AG10803 (cell line): ENCODE measurements at regions not wholly inside any gene's neighbourhood (a gene's known extent, or its start where the extent isn't known, plus 50 kb on each side); places are given as distances from the start of the nearest gene placed in this dataset.

Source experiments
- DNase-seq: peaks from one replicate; pipeline ENCODE4 v3.0.0; 2010; ENCODE audit warnings: low read depth
- H3K4me3 ChIP-seq: 2 replicates; pipeline ENCODE4 v1.5.1; 2011; ENCODE audit warnings: mild to moderate bottlenecking, low read length, control low read depth
- CTCF ChIP-seq: conservative IDR thresholded peaks from 2 replicates; pipeline ENCODE4 v1.5.1; 2011; ENCODE audit warnings: mild to moderate bottlenecking, low read length, control low read depth, inconsistent platforms

- no peak for DNase-seq
- no peak for TF ChIP-seq CTCF
- H3K4me3 ChIP-seq = no peak overlapping the region
Observed at GRCh38 chr2:153068915-153069314, 350.5 kb downstream of the ARL6IP6 start.

- TF ChIP-seq CTCF = no peak
- no peak overlapping the region for H3K4me3 ChIP-seq
- no peak for DNase-seq
Observed at GRCh38 chr2:153068052-153068451, 349.6 kb downstream of the ARL6IP6 start.

- H3K4me3 ChIP-seq = no peak overlapping the region
- DNase-seq = peak; percentile 1
- TF ChIP-seq CTCF = no peak
Observed at GRCh38 chr2:153059338-153060052, 341.1 kb downstream of the ARL6IP6 start.

- no peak for TF ChIP-seq CTCF
- H3K4me3 ChIP-seq = no peak overlapping the region
- DNase-seq = no peak
Observed at GRCh38 chr2:153057743-153058142, 339.3 kb downstream of the ARL6IP6 start.

GRCh38 chr2:153055182-153055581 is 336.8 kb downstream of the ARL6IP6 start:
- no peak for TF ChIP-seq CTCF
- H3K4me3 ChIP-seq = no peak overlapping the region
- no peak for DNase-seq

GRCh38 chr2:153052807-153053559 is 334.6 kb downstream of the ARL6IP6 start:
- no peak overlapping the region for H3K4me3 ChIP-seq
- TF ChIP-seq CTCF = no peak
- no peak for DNase-seq

- no peak for DNase-seq
- TF ChIP-seq CTCF = no peak
Observed at GRCh38 chr2:153047220-153047619, 328.8 kb downstream of the ARL6IP6 start.

More at GRCh38 chr2:153047220-153047619, 328.8 kb downstream of the ARL6IP6 start:
- H3K4me3 ChIP-seq = no peak overlapping the region
